Ovary (tissue), 7 donors: ENCODE measurements at regions not wholly inside any gene's neighbourhood (a gene's known extent, or its start where the extent isn't known, plus 50 kb on each side); places are given as distances from the start of the nearest gene placed in this dataset.

Experiments
- DNase-seq, 5 donors: peaks; one replicate each; pipeline ENCODE4 v3.0.0-alpha.2; 2019 to 2020
- H3K27ac ChIP-seq, 2 donors: fragments of 200-600 bp; one replicate each; pipeline versions ENCODE4 v1.5.1 to v1.8.0; 2019 to 2022
- H3K27me3 ChIP-seq: fragments of 200-600 bp; one replicate; pipeline ENCODE4 v1.8.0; 2022
- H3K36me3 ChIP-seq: fragments of 200-600 bp; sonication (generic); one replicate; pipeline ENCODE4 v1.5.1; 2019
- H3K4me1 ChIP-seq: one replicate; pipeline ENCODE4 v1.8.1; 2013; ENCODE audit warnings: mild to moderate bottlenecking, moderate library complexity; ENCODE audit not compliant: insufficient read depth
- H3K4me3 ChIP-seq: fragments of 200-600 bp; sonication (generic); one replicate; pipeline ENCODE4 v1.5.1; 2017
- H3K9me3 ChIP-seq, 2 donors: fragments of 200-600 bp in 1 of 2; sonication (generic) in 1 of 2; one replicate each; pipeline versions ENCODE4 v1.5.1 to v1.8.1; 2013 to 2019; ENCODE audit warnings: mild to moderate bottlenecking in 1 of 2, moderate library complexity in 1 of 2
- EP300 ChIP-seq: sonication (generic); formaldehyde crosslinking; IDR thresholded peaks from one replicate; pipeline ENCODE4 v1.6.1; 2017; ENCODE audit warnings: antibody characterized with exemption
- POLR2A ChIP-seq: fragments of 450-650 bp; IDR thresholded peaks from one replicate; pipeline ENCODE4 v1.6.1; 2017; ENCODE audit warnings: antibody characterized with exemption, mild to moderate bottlenecking, moderate library complexity
- WGBS, 3 donors: extraction: QIAGEN DNeasy Blood & Tissue Kit in 1 of 3; methylation state at CpG; one replicate each; pipeline versions ENCODE4 v1.1.5 to v1.1.7; 2013 to 2017; 5-methylcytosine and 5-hydroxymethylcytosine counted together
- intact Hi-C, 4 donors: fragments of 100-400 bp; cut with DNase I; formaldehyde crosslinking; loops; one replicate each; pipeline versions ENCODE4 v1.11.0 to v1.15.1; 2022 to 2023
- TF ChIP-seq, protein P1 (sequence below), 3 donors: fragments of 450-650 bp in 2 of 3; fragments of 200-600 bp in 1 of 3; IDR thresholded peaks; one replicate each; pipeline versions ENCODE4 v1.5.1 to v1.8.0; 2016 to 2022; ENCODE audit warnings: antibody characterized with exemption in 3 of 3, mild to moderate bottlenecking in 1 of 3
- donor health status: DM: no; HTN: no; CAD: no; lungs with moderate emphysema.
- donor health status: DM: no; HTN: no; CAD: no.
- donor health status: Bipolar disorder and iron deficiency.
- donor health status: DM: no; HTN: no; CAD: no.
- donor health status: DM: yes; HTN: yes; CAD: no.

DNA sequence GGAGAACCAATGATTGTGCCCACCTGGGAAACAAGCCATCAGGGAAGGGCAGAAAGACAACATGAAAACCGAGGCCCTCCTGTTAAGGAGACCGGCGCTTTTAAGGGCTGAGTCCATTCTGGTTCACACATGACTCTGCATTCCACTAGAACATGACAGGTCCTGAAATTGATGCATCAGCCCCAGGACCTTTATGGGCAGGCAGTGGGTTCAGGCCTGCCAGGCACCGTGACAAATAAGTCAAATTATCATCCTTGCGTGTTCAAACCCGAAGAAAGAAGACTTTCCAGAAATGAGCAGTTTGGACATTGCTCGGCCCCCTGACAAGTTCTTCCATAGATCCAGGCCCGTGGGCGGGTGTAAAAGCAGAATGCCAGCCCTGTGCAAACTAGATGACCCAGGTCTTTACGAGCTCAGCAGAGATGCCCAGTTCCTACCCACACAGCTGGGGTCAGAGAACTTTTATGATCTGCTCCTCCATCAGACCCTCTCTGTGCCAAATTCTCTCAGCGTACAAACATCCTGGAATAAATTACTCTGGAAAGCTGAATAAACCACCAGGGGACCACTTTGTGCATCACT, 295.5 kb upstream of the WWC1 start:
- H3K4me1 ChIP-seq: no peaks in the 10 kb centered on the region
- no peaks in the 10 kb centered on the region for H3K9me3 ChIP-seq
- no peak for TF ChIP-seq POLR2A
- no peak for TF ChIP-seq EP300
- TF ChIP-seq, protein P1, sequence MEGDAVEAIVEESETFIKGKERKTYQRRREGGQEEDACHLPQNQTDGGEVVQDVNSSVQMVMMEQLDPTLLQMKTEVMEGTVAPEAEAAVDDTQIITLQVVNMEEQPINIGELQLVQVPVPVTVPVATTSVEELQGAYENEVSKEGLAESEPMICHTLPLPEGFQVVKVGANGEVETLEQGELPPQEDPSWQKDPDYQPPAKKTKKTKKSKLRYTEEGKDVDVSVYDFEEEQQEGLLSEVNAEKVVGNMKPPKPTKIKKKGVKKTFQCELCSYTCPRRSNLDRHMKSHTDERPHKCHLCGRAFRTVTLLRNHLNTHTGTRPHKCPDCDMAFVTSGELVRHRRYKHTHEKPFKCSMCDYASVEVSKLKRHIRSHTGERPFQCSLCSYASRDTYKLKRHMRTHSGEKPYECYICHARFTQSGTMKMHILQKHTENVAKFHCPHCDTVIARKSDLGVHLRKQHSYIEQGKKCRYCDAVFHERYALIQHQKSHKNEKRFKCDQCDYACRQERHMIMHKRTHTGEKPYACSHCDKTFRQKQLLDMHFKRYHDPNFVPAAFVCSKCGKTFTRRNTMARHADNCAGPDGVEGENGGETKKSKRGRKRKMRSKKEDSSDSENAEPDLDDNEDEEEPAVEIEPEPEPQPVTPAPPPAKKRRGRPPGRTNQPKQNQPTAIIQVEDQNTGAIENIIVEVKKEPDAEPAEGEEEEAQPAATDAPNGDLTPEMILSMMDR (IDR thresholded peaks at IDR 0.05): no peak
- intact Hi-C loops: no loop called here
- H3K27ac ChIP-seq: no peak overlapping the region
- H3K4me3 ChIP-seq: no peak overlapping the region
- no peak for DNase-seq
- H3K36me3 ChIP-seq: no peaks in the 10 kb centered on the region
- no peaks in the 10 kb centered on the region for H3K27me3 ChIP-seq
- 81 to 86% (median 85%) methylated on average over 11 of the region's 11 CpGs for WGBS, 3 donors

DNA sequence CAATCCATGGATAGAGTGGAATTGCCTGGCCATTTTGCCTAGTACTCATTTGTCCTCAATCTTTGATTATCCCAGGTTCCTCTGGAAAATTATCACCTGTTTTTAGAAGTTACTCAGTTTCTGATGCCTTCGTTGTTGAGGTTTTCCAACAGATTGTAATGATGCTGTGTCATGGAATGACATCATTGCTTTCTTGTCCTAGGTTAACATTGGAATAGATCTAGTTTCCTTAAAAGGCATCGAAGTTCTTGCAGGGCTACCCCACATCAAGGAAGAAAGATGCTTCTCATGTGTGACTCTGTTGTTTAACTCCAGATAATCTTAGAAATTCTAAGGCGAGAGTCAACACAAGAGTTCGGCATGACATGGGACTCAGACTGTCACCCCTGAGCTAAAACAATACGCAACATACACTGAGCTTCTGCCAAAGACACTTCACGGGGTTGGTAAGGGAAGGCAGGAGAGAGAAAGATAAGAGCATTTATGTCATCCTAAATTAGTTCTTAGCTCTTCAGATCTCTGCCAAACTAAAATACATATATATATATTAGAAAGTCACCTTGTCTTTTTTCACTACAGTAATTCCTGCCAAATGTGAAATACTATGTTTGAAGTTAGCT, 293.2 kb upstream of the WWC1 start:
- TF ChIP-seq EP300 (no peak), POLR2A (no peak)
- TF ChIP-seq, protein P1 (IDR thresholded peaks at IDR 0.05): no peak
- no peak for DNase-seq
- H3K27ac ChIP-seq: no peak overlapping the region
- no peak overlapping the region for H3K4me3 ChIP-seq
- H3K27me3 ChIP-seq: no peaks in the 10 kb centered on the region
- H3K4me1 ChIP-seq: peaks cover 5% of the 10 kb centered on the region
- intact Hi-C loops: no loop called here
- H3K9me3 ChIP-seq: no peaks in the 10 kb centered on the region
- H3K36me3 ChIP-seq: no peaks in the 10 kb centered on the region
- 81 to 83% (median 83%) methylated on average over 6 of the region's 6 CpGs for WGBS, 3 donors

DNA sequence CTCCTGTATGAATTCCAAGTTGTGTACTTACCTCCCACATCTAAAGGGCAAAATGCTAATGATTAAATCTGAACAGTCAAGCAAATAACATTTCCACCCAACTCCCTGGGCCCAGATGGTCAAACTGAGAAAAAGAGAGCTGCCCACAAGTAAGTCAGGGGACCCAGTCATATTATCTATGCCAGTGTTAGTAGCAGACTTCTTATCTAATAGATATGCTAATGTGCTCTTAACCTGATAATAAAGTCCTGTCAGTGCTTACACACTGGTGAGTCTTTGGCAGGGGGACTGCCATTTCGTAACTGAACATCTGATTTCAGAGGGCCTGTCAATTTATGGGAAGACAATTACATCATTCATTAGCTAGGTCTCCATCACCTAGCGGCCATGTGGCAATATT, 292.3 kb upstream of the WWC1 start:
- 87 to 95% (median 94%) methylated on average over 2 of the region's 2 CpGs for WGBS, 3 donors
- no peaks in the 10 kb centered on the region for H3K36me3 ChIP-seq
- no peaks in the 10 kb centered on the region for H3K27me3 ChIP-seq
- intact Hi-C loops: no loop called here
- H3K27ac ChIP-seq: no peak overlapping the region
- no peaks in the 10 kb centered on the region for H3K9me3 ChIP-seq
- H3K4me1 ChIP-seq: peaks cover 5% of the 10 kb centered on the region
- DNase-seq: no peak
- TF ChIP-seq, protein P1 (IDR thresholded peaks at IDR 0.05): no peak
- TF ChIP-seq POLR2A (no peak), EP300 (no peak)
- H3K4me3 ChIP-seq: no peak overlapping the region

DNA sequence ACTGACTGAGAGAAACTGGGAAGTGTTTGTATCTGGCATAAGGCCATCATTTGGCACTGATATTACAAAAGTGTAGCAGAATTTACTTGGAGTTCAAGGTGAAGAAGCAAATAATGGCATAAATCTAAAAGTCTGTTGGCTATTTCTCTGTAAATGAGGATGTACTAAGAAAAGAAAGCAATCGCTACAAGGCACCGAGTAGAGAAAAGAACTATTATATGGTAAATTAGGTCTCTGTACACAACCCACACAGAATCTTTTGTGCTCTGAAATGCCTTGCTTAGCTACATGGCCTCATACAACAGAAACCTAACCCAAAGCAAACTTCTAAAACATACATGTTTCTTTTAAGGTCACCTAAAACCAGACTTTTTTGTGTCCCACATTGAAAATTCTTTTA, 290.1 kb upstream of the WWC1 start:
- no peak for DNase-seq
- TF ChIP-seq, protein P1 (IDR thresholded peaks at IDR 0.05): no peak
- no peak for TF ChIP-seq EP300
- TF ChIP-seq POLR2A: no peak
- intact Hi-C loops: no loop called here
- H3K4me3 ChIP-seq: no peak overlapping the region
- H3K27ac ChIP-seq: no peak overlapping the region
- H3K27me3 ChIP-seq: no peaks in the 10 kb centered on the region
- no peaks in the 10 kb centered on the region for H3K9me3 ChIP-seq
- H3K36me3 ChIP-seq: no peaks in the 10 kb centered on the region
- peaks cover 6% of the 10 kb centered on the region for H3K4me1 ChIP-seq
- 7 to 18% (median 8%) methylated on average over 2 of the region's 2 CpGs for WGBS, 3 donors
